ENCODE measurements at regions not wholly inside any gene's neighbourhood (a gene's known extent, or its start where the extent isn't known, plus 50 kb on each side); places are given as distances from the start of the nearest gene placed in this dataset.
"Not testable (repeated sequence)": the region's sequence is repeated elsewhere in the genome, so short reads cannot be mapped to it uniquely, and the experiment has no call there.

GRCh38 chr1:104217395-104217986 is 467.8 kb downstream of the AMY1C start:
- H3K4me1 ChIP-seq (ENCODE audit: control insufficient read depth, insufficient read depth, low read length, poor library complexity, severe bottlenecking); H3K27ac ChIP-seq (ENCODE audit: low read depth, low read length, severe bottlenecking); H3K9me3 ChIP-seq (ENCODE audit: control insufficient read depth, low read length); H3K36me3 ChIP-seq (ENCODE audit: control insufficient read depth, insufficient read depth, low read length); H3K4me3 ChIP-seq (ENCODE audit: extremely low read depth, insufficient read depth, low read length, poor library complexity, severe bottlenecking): not testable (repeated sequence)
- 87 to 98% methylated on average over 10 to 17 of the region's 28 CpGs for WGBS, 2 experiments (ENCODE audit: insufficient coverage in 2 of 2)

DNA sequence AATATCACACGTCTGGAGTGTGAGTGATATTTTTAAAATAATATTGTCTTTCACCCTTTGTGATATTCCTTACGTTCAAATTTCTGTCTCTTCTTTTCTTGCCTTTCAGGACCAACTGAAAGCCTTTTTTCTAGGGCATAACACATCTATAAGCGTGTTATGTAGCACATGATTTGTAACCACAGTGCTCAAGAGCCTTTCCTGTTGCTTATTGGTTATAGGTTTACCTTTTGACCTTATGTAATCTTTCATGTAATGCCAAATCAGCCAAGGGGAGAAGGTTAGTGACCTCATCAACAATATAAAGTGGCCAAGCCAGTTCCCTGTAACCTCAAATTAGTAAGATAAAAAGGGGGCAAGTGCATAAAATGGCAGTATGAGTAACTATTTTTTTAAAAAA is 480.2 kb downstream of the AMY1C start:
- no peaks in the 10 kb centered on the region for H3K36me3 ChIP-seq (ENCODE audit: control insufficient read depth, insufficient read depth, low read length)
- 100% methylated on average over 1 of the region's 3 CpGs; no CpG with 5 or more reads in 1 of the 2 experiments for WGBS, 2 experiments (ENCODE audit: insufficient coverage in 2 of 2)

DNA sequence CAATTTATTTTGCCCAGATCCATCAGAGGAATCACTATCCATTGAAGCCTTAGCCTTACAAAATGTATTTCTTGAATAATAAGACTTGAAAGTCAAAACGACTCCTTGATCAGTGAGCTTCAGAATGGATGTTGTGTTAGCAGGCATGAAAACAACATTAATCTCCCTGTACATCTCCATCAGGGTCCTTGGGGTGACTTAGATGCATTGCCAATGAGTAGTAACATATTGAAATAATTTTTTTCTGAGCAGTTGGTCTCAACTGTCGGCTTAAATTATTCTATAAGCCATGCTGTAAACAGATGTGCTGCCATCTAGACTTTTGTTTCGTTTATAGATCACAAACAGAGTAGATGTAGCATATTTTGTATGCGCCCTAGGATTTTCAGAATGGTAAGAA is 482.0 kb downstream of the AMY1C start:
- Histone ChIP-seq H3K4me3 (ENCODE audit: extremely low read depth, insufficient read depth, low read length, poor library complexity, severe bottlenecking) (no peak overlapping the region), H3K36me3 (ENCODE audit: control insufficient read depth, insufficient read depth, low read length) (no peaks in the 10 kb centered on the region), H3K4me1 (ENCODE audit: control insufficient read depth, insufficient read depth, low read length, poor library complexity, severe bottlenecking) (peaks cover 6% of the 10 kb centered on the region), H3K9me3 (ENCODE audit: control insufficient read depth, low read length) (no peaks in the 10 kb centered on the region), H3K27ac (ENCODE audit: low read depth, low read length, severe bottlenecking) (no peak overlapping the region)
- 89 to 92% methylated on average over 3 of the region's 4 CpGs for WGBS, 2 experiments (ENCODE audit: insufficient coverage in 2 of 2)

More for the DNA sequence above, 480.2 kb downstream of the AMY1C start:
- Histone ChIP-seq H3K4me1 (ENCODE audit: control insufficient read depth, insufficient read depth, low read length, poor library complexity, severe bottlenecking) (no peaks in the 10 kb centered on the region), H3K27ac (ENCODE audit: low read depth, low read length, severe bottlenecking) (no peak overlapping the region), H3K9me3 (ENCODE audit: control insufficient read depth, low read length) (no peaks in the 10 kb centered on the region), H3K4me3 (ENCODE audit: extremely low read depth, insufficient read depth, low read length, poor library complexity, severe bottlenecking) (no peak overlapping the region)

- H3K4me3 ChIP-seq (ENCODE audit: extremely low read depth, insufficient read depth, low read length, poor library complexity, severe bottlenecking), result no peak overlapping the region
- H3K4me1 ChIP-seq (ENCODE audit: control insufficient read depth, insufficient read depth, low read length, poor library complexity, severe bottlenecking), result peaks cover 6% of the 10 kb centered on the region
- no peak overlapping the region for H3K27ac ChIP-seq (ENCODE audit: low read depth, low read length, severe bottlenecking)
- H3K9me3 ChIP-seq (ENCODE audit: control insufficient read depth, low read length), result no peaks in the 10 kb centered on the region
- H3K36me3 ChIP-seq (ENCODE audit: control insufficient read depth, insufficient read depth, low read length), result no peaks in the 10 kb centered on the region
- 36 to 90% methylated on average over 2 to 3 of the region's 3 CpGs for WGBS, 2 experiments (ENCODE audit: insufficient coverage in 2 of 2)
Measured at GRCh38 chr1:104235141-104235540, 485.4 kb downstream of the AMY1C start.

- H3K36me3 ChIP-seq (ENCODE audit: control insufficient read depth, insufficient read depth, low read length), result no peaks in the 10 kb centered on the region
- no peak overlapping the region for H3K27ac ChIP-seq (ENCODE audit: low read depth, low read length, severe bottlenecking)
- H3K4me3 ChIP-seq (ENCODE audit: extremely low read depth, insufficient read depth, low read length, poor library complexity, severe bottlenecking), result no peak overlapping the region
- no peaks in the 10 kb centered on the region for H3K9me3 ChIP-seq (ENCODE audit: control insufficient read depth, low read length)
- no CpG with 5 or more reads among the region's 2 CpGs for WGBS, 2 experiments (ENCODE audit: insufficient coverage in 2 of 2)
- H3K4me1 ChIP-seq (ENCODE audit: control insufficient read depth, insufficient read depth, low read length, poor library complexity, severe bottlenecking), result peaks cover 6% of the 10 kb centered on the region
Measured at GRCh38 chr1:104238991-104239390, 489.3 kb downstream of the AMY1C start.

- WGBS, 2 experiments (ENCODE audit: insufficient coverage in 2 of 2), result no CpG with 5 or more reads among the region's 4 CpGs
- no peak overlapping the region for H3K4me3 ChIP-seq (ENCODE audit: extremely low read depth, insufficient read depth, low read length, poor library complexity, severe bottlenecking)
- no peaks in the 10 kb centered on the region for H3K4me1 ChIP-seq (ENCODE audit: control insufficient read depth, insufficient read depth, low read length, poor library complexity, severe bottlenecking)
- H3K27ac ChIP-seq (ENCODE audit: low read depth, low read length, severe bottlenecking), result no peak overlapping the region
- no peaks in the 10 kb centered on the region for H3K9me3 ChIP-seq (ENCODE audit: control insufficient read depth, low read length)
- H3K36me3 ChIP-seq (ENCODE audit: control insufficient read depth, insufficient read depth, low read length), result no peaks in the 10 kb centered on the region
Measured at GRCh38 chr1:104248385-104248784, 498.7 kb downstream of the AMY1C start.

- Histone ChIP-seq H3K4me3 (ENCODE audit: extremely low read depth, insufficient read depth, low read length, poor library complexity, severe bottlenecking) (no peak overlapping the region), H3K9me3 (ENCODE audit: control insufficient read depth, low read length) (no peaks in the 10 kb centered on the region), H3K4me1 (ENCODE audit: control insufficient read depth, insufficient read depth, low read length, poor library complexity, severe bottlenecking) (peaks cover 15% of the 10 kb centered on the region), H3K36me3 (ENCODE audit: control insufficient read depth, insufficient read depth, low read length) (no peaks in the 10 kb centered on the region), H3K27ac (ENCODE audit: low read depth, low read length, severe bottlenecking) (peak overlapping the region; percentile 2)
- no CpG with 5 or more reads among the region's 1 CpG for WGBS, 2 experiments (ENCODE audit: insufficient coverage in 2 of 2)
Measured at GRCh38 chr1:104259481-104259880, 509.8 kb downstream of the AMY1C start.

GRCh38 chr1:104263110-104263509 is 513.4 kb downstream of the AMY1C start:
- not testable (repeated sequence) for H3K36me3 ChIP-seq (ENCODE audit: control insufficient read depth, insufficient read depth, low read length); H3K9me3 ChIP-seq (ENCODE audit: control insufficient read depth, low read length); H3K4me3 ChIP-seq (ENCODE audit: extremely low read depth, insufficient read depth, low read length, poor library complexity, severe bottlenecking); H3K27ac ChIP-seq (ENCODE audit: low read depth, low read length, severe bottlenecking)
- 90 to 98% methylated on average over 5 to 9 of the region's 14 CpGs for WGBS, 2 experiments (ENCODE audit: insufficient coverage in 2 of 2)
- peaks cover 11% of the 10 kb centered on the region for H3K4me1 ChIP-seq (ENCODE audit: control insufficient read depth, insufficient read depth, low read length, poor library complexity, severe bottlenecking)

DNA sequence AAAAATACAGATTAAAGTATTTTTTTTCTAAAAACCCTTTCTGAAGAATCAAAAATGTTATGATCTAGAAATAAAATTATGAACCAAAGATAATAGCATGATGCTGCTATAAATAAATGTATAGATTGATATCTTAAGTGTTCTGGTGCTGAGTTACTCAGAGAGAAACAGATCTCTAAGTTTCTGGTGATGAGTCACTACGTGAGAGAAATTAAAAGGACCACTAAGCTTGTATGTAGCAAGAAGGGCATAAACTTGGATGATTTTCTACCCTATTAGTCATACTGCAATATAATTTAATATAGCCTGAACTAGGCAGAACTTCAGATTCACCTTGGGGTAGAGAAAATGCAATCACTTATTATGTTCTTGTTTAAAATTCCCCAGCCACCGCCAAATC is 514.8 kb downstream of the AMY1C start:
- no peaks in the 10 kb centered on the region for H3K9me3 ChIP-seq (ENCODE audit: control insufficient read depth, low read length)
- no peaks in the 10 kb centered on the region for H3K36me3 ChIP-seq (ENCODE audit: control insufficient read depth, insufficient read depth, low read length)
- peak overlapping the region; percentile 26 for H3K27ac ChIP-seq (ENCODE audit: low read depth, low read length, severe bottlenecking)
- H3K4me1 ChIP-seq (ENCODE audit: control insufficient read depth, insufficient read depth, low read length, poor library complexity, severe bottlenecking), result peaks cover 4% of the 10 kb centered on the region
- no peak overlapping the region for H3K4me3 ChIP-seq (ENCODE audit: extremely low read depth, insufficient read depth, low read length, poor library complexity, severe bottlenecking)
- WGBS, 2 experiments (ENCODE audit: insufficient coverage in 2 of 2), result 67% methylated on average over 1 of the region's 2 CpGs; no CpG with 5 or more reads in 1 of the 2 experiments

DNA sequence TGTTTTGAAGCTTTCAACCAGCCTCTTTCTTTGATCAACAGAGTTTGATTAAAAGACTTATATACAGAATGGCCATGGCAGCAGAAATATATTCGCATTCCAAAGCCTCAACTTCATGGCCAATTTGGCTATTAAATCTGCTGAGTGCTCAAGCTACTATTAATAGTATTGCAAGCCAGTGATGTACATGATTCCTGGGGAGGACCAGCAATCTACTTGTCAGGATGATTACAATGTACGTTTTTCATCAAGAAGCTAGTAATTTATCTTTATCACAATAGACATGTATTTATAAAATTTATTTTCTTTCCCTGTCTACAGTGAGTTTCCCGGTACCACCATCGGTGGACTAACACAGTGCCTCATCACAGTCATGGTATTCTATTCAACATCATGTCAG is 515.5 kb downstream of the AMY1C start:
- whole genome bisulfite sequencing, 2 experiments (ENCODE audit: insufficient coverage in 2 of 2), result 60% methylated on average over 1 of the region's 4 CpGs; no CpG with 5 or more reads in 1 of the 2 experiments
- no peaks in the 10 kb centered on the region for H3K9me3 ChIP-seq (ENCODE audit: control insufficient read depth, low read length)
- H3K4me3 ChIP-seq (ENCODE audit: extremely low read depth, insufficient read depth, low read length, poor library complexity, severe bottlenecking), result no peak overlapping the region
- no peaks in the 10 kb centered on the region for H3K36me3 ChIP-seq (ENCODE audit: control insufficient read depth, insufficient read depth, low read length)
- H3K27ac ChIP-seq (ENCODE audit: low read depth, low read length, severe bottlenecking), result no peak overlapping the region
- peaks cover 2% of the 10 kb centered on the region for H3K4me1 ChIP-seq (ENCODE audit: control insufficient read depth, insufficient read depth, low read length, poor library complexity, severe bottlenecking)

GRCh38 chr1:104266612-104267011 is 516.9 kb downstream of the AMY1C start:
- Histone ChIP-seq H3K36me3 (ENCODE audit: control insufficient read depth, insufficient read depth, low read length) (no peaks in the 10 kb centered on the region), H3K9me3 (ENCODE audit: control insufficient read depth, low read length) (no peaks in the 10 kb centered on the region), H3K4me1 (ENCODE audit: control insufficient read depth, insufficient read depth, low read length, poor library complexity, severe bottlenecking) (no peaks in the 10 kb centered on the region), H3K4me3 (ENCODE audit: extremely low read depth, insufficient read depth, low read length, poor library complexity, severe bottlenecking) (no peak overlapping the region), H3K27ac (ENCODE audit: low read depth, low read length, severe bottlenecking) (no peak overlapping the region)
- WGBS, 2 experiments (ENCODE audit: insufficient coverage in 2 of 2), result 78% methylated on average over 1 of the region's 1 CpG; no CpG with 5 or more reads in 1 of the 2 experiments
